IPS-20b (cell line): ENCODE measurements at regions not wholly inside any gene's neighbourhood (a gene's known extent, or its start where the extent isn't known, plus 50 kb on each side); places are given as distances from the start of the nearest gene placed in this dataset.

Source experiments
- H3K27ac ChIP-seq: one replicate; pipeline ENCODE4 v1.5.1; 2013; ENCODE audit warnings: low read length
- H3K27me3 ChIP-seq: 2 replicates; pipeline ENCODE4 v1.6.1; 2013; ENCODE audit warnings: mild to moderate bottlenecking, low read length, inconsistent platforms; ENCODE audit not compliant: insufficient read depth
- H3K36me3 ChIP-seq: 2 replicates; pipeline ENCODE4 v1.6.1; 2013; ENCODE audit warnings: low read depth, mild to moderate bottlenecking, inconsistent platforms, low read length, moderate library complexity; ENCODE audit not compliant: insufficient read depth
- H3K4me1 ChIP-seq: 2 replicates; pipeline ENCODE4 v1.6.1; 2013; ENCODE audit warnings: mild to moderate bottlenecking, control low read depth, inconsistent platforms, low read length, moderate library complexity; ENCODE audit not compliant: insufficient read depth
- H3K4me3 ChIP-seq: 2 replicates; pipeline ENCODE4 v1.5.1; 2013; ENCODE audit warnings: mild to moderate bottlenecking, low read length, inconsistent platforms
- H3K9ac ChIP-seq: 2 replicates; pipeline ENCODE4 v1.6.1; 2013; ENCODE audit warnings: low read depth, mild to moderate bottlenecking, inconsistent platforms, low read length, moderate library complexity
- H3K9me3 ChIP-seq: 2 replicates; pipeline ENCODE4 v1.6.1; 2013; ENCODE audit warnings: mild to moderate bottlenecking, low read depth, low read length, inconsistent platforms; ENCODE audit not compliant: insufficient read depth

- no peaks in the 10 kb centered on the region for H3K36me3 ChIP-seq
- H3K27me3 ChIP-seq, result no peaks in the 10 kb centered on the region
- H3K4me1 ChIP-seq, result 0 out of 2 replicates have a peak, but pooled peaks cover 3% of the 10 kb centered on the region
- no peak overlapping the region for H3K9ac ChIP-seq
- H3K9me3 ChIP-seq, result no peaks in the 10 kb centered on the region
- no peak overlapping the region for H3K27ac ChIP-seq
- H3K4me3 ChIP-seq, result no peak overlapping the region
Measured at GRCh38 chr6:147765541-147765940, 257.1 kb downstream of the SAMD5 start.

- Histone ChIP-seq H3K4me1 (0 out of 2 replicates have a peak, but pooled peaks cover 3% of the 10 kb centered on the region), H3K27me3 (no peaks in the 10 kb centered on the region), H3K4me3 (no peak overlapping the region), H3K27ac (no peak overlapping the region), H3K36me3 (no peaks in the 10 kb centered on the region), H3K9me3 (no peaks in the 10 kb centered on the region), H3K9ac (no peak overlapping the region)
Measured at GRCh38 chr6:147768969-147769368, 260.5 kb downstream of the SAMD5 start.

- H3K9me3 ChIP-seq, result no peaks in the 10 kb centered on the region
- 0 out of 2 replicates have a peak, but pooled peaks cover 3% of the 10 kb centered on the region for H3K4me1 ChIP-seq
- H3K27ac ChIP-seq, result no peak overlapping the region
- no peak overlapping the region for H3K9ac ChIP-seq
- no peak overlapping the region for H3K4me3 ChIP-seq
- no peaks in the 10 kb centered on the region for H3K36me3 ChIP-seq
- no peaks in the 10 kb centered on the region for H3K27me3 ChIP-seq
Measured at GRCh38 chr6:147769496-147770087, 261.1 kb downstream of the SAMD5 start.

- Histone ChIP-seq H3K4me3 (no peak overlapping the region), H3K9ac (no peak overlapping the region), H3K36me3 (no peaks in the 10 kb centered on the region), H3K9me3 (no peaks in the 10 kb centered on the region), H3K27me3 (no peaks in the 10 kb centered on the region), H3K4me1 (0 out of 2 replicates have a peak, but pooled peaks cover 3% of the 10 kb centered on the region), H3K27ac (no peak overlapping the region)
Measured at GRCh38 chr6:147770221-147770620, 261.7 kb downstream of the SAMD5 start.

- H3K27ac ChIP-seq, result no peak overlapping the region
- H3K36me3 ChIP-seq, result no peaks in the 10 kb centered on the region
- H3K4me1 ChIP-seq, result no peaks in the 10 kb centered on the region
- no peaks in the 10 kb centered on the region for H3K27me3 ChIP-seq
- H3K9me3 ChIP-seq, result no peaks in the 10 kb centered on the region
- H3K4me3 ChIP-seq, result no peak overlapping the region
- H3K9ac ChIP-seq, result no peak overlapping the region
Measured at GRCh38 chr6:147772724-147773123, 264.2 kb downstream of the SAMD5 start.

- H3K27me3 ChIP-seq, result no peaks in the 10 kb centered on the region
- H3K9ac ChIP-seq, result no peak overlapping the region
- H3K4me3 ChIP-seq, result no peak overlapping the region
- no peaks in the 10 kb centered on the region for H3K4me1 ChIP-seq
- no peak overlapping the region for H3K27ac ChIP-seq
- H3K9me3 ChIP-seq, result no peaks in the 10 kb centered on the region
- H3K36me3 ChIP-seq, result no peaks in the 10 kb centered on the region
Measured at GRCh38 chr6:147774856-147775255, 266.4 kb downstream of the SAMD5 start.

GRCh38 chr6:147776631-147777213 lies 268.2 kb downstream of the SAMD5 start:
- Histone ChIP-seq H3K4me3 (no peak overlapping the region), H3K9ac (no peak overlapping the region), H3K9me3 (no peaks in the 10 kb centered on the region), H3K27ac (no peak overlapping the region), H3K4me1 (no peaks in the 10 kb centered on the region), H3K36me3 (no peaks in the 10 kb centered on the region), H3K27me3 (no peaks in the 10 kb centered on the region)

GRCh38 chr6:147779624-147780023 lies 271.1 kb downstream of the SAMD5 start:
- no peaks in the 10 kb centered on the region for H3K27me3 ChIP-seq
- no peak overlapping the region for H3K4me3 ChIP-seq
- H3K9ac ChIP-seq, result no peak overlapping the region
- H3K27ac ChIP-seq, result no peak overlapping the region
- no peaks in the 10 kb centered on the region for H3K4me1 ChIP-seq
- H3K36me3 ChIP-seq, result no peaks in the 10 kb centered on the region
- no peaks in the 10 kb centered on the region for H3K9me3 ChIP-seq

- Histone ChIP-seq H3K36me3 (no peaks in the 10 kb centered on the region), H3K27ac (no peak overlapping the region), H3K9ac (no peak overlapping the region), H3K27me3 (no peaks in the 10 kb centered on the region), H3K9me3 (no peaks in the 10 kb centered on the region), H3K4me3 (no peak overlapping the region), H3K4me1 (no peaks in the 10 kb centered on the region)
Measured at GRCh38 chr6:147782302-147782701, 273.8 kb downstream of the SAMD5 start.

GRCh38 chr6:147784371-147784770 lies 275.9 kb downstream of the SAMD5 start:
- no peak overlapping the region for H3K9ac ChIP-seq
- no peak overlapping the region for H3K4me3 ChIP-seq
- H3K27ac ChIP-seq, result no peak overlapping the region
- no peaks in the 10 kb centered on the region for H3K4me1 ChIP-seq
- no peaks in the 10 kb centered on the region for H3K9me3 ChIP-seq
- H3K27me3 ChIP-seq, result no peaks in the 10 kb centered on the region
- no peaks in the 10 kb centered on the region for H3K36me3 ChIP-seq

- Histone ChIP-seq H3K9me3 (peaks cover 5% of the 10 kb centered on the region; the same call in 1 of the 2 replicates), H3K27ac (no peak overlapping the region), H3K9ac (no peak overlapping the region), H3K4me3 (no peak overlapping the region), H3K36me3 (no peaks in the 10 kb centered on the region), H3K27me3 (no peaks in the 10 kb centered on the region), H3K4me1 (no peaks in the 10 kb centered on the region)
Measured at GRCh38 chr6:147787417-147787816, 278.9 kb downstream of the SAMD5 start.

GRCh38 chr6:147789430-147789947 lies 281.0 kb downstream of the SAMD5 start:
- no peaks in the 10 kb centered on the region for H3K36me3 ChIP-seq
- no peak overlapping the region for H3K27ac ChIP-seq
- H3K4me1 ChIP-seq, result no peaks in the 10 kb centered on the region
- H3K4me3 ChIP-seq, result no peak overlapping the region
- H3K9me3 ChIP-seq, result peaks cover 5% of the 10 kb centered on the region; the same call in 1 of the 2 replicates
- no peak overlapping the region for H3K9ac ChIP-seq
- no peaks in the 10 kb centered on the region for H3K27me3 ChIP-seq
